NCI-H2171 treated with DMSO at 0.1 percent for 48 hours (cell line): ENCODE measurements at regions not wholly inside any gene's neighbourhood (a gene's known extent, or its start where the extent isn't known, plus 50 kb on each side); places are given as distances from the start of the nearest gene placed in this dataset.
A peak's percentile ranks its signal among the peaks of the same experiment; 100 is the strongest.

ENCODE experiments used
- DNase-seq: peaks from one replicate; lab custom pipeline; 2025; lab: John Stamatoyannopoulos, UW

- DNase-seq: no peak
Measured at GRCh38 chrX:73768886-73769285, 83.6 kb downstream of the XIST start.

DNA sequence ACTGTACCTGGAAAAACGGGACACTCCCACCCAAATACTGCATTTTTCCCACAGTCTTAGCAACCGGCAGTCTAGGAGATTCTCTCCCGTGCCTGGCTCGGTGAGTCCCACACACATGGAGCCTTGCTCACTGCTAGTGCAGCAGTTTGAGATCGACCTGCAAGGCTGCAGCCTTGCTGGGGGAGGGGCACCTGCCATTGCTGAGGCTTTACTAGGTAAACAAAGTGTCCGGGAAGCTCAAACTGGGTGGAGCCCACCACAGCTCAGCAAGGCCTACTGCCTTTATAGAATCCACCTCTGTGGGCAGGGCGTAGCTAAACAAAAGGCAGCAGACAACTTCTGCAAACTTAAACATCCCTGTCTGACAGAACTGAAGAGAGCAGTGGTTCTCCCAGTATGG lies 84.4 kb downstream of the XIST start:
- DNase-seq: no peak

DNA sequence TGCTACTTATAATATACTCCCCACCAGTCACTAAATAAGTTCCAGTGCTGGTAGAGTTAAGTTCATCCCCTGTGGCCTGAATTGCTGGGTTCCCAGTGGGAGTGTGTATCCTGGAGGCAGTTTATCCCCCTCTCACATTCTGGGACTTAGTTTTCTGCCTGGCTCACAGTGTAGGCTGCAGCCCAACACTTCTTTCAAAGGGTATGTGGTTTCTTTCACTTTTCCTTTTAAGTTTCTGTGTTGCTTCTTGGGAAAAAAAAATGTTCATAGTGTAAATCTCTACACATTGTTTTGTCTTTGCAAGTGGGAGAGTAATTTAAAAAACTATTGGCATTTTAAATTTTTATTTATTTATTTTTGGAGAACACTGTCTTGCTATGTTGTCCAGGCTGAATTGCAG lies 85.5 kb downstream of the XIST start:
- DNase-seq: no peak

- DNase-seq: peak; percentile 72
Measured at GRCh38 chrX:73766431-73766795, 86.1 kb downstream of the XIST start.

GRCh38 chrX:73765776-73766430 lies 86.6 kb downstream of the XIST start:
- DNase-seq: peak; percentile 79

- no peak for DNase-seq
Measured at GRCh38 chrX:73758250-73758649, 94.3 kb downstream of the XIST start.
